ENCODE measurements at regions not wholly inside any gene's neighbourhood (a gene's known extent, or its start where the extent isn't known, plus 50 kb on each side); places are given as distances from the start of the nearest gene placed in this dataset.

- whole genome bisulfite sequencing, 2 donors, result 86 to 88% methylated on average over 7 of the region's 7 CpGs
- no peak overlapping the region for H3K27ac ChIP-seq (ENCODE audit: low read depth in 2 of 2, low read length in 1 of 2)
- H3K27me3 ChIP-seq (ENCODE audit: control insufficient read depth in 1 of 2, insufficient read depth in 2 of 2, low read length in 2 of 2), result no peaks in the 10 kb centered on the region
- H3K4me3 ChIP-seq (ENCODE audit: low read depth in 1 of 2, low read length in 2 of 2), result no peak overlapping the region
- H3K4me1 ChIP-seq (ENCODE audit: control insufficient read depth in 2 of 2, insufficient read depth in 2 of 2, low read length in 1 of 2), result no peaks in the 10 kb centered on the region
- H3K36me3 ChIP-seq (ENCODE audit: control insufficient read depth in 2 of 2, insufficient read depth in 2 of 2, low read length in 1 of 2), result peaks cover 4 to 5% of the 10 kb centered on the region in 2 donors
- H3K9me3 ChIP-seq (ENCODE audit: control insufficient read depth in 2 of 2, insufficient read depth in 1 of 2, low read depth in 1 of 2, low read length in 1 of 2), result no peaks in the 10 kb centered on the region
Measured at GRCh38 chr6:144544266-144544830, 259.2 kb downstream of the UTRN start.

GRCh38 chr6:144546807-144547206 lies 261.7 kb downstream of the UTRN start:
- Histone ChIP-seq H3K36me3 (ENCODE audit: control insufficient read depth in 2 of 2, insufficient read depth in 2 of 2, low read length in 1 of 2) (peaks cover 0 to 3% of the 10 kb centered on the region in 2 donors), H3K9me3 (ENCODE audit: control insufficient read depth in 2 of 2, insufficient read depth in 1 of 2, low read depth in 1 of 2, low read length in 1 of 2) (no peaks in the 10 kb centered on the region), H3K4me3 (ENCODE audit: low read depth in 1 of 2, low read length in 2 of 2) (no peak overlapping the region), H3K4me1 (ENCODE audit: control insufficient read depth in 2 of 2, insufficient read depth in 2 of 2, low read length in 1 of 2) (no peaks in the 10 kb centered on the region), H3K27ac (ENCODE audit: low read depth in 2 of 2, low read length in 1 of 2) (no peak overlapping the region), H3K27me3 (ENCODE audit: control insufficient read depth in 1 of 2, insufficient read depth in 2 of 2, low read length in 2 of 2) (no peaks in the 10 kb centered on the region)
- 64 to 71% methylated on average over 2 of the region's 2 CpGs for WGBS, 2 donors

GRCh38 chr6:144547409-144547808 lies 262.3 kb downstream of the UTRN start:
- H3K4me1 ChIP-seq (ENCODE audit: control insufficient read depth in 2 of 2, insufficient read depth in 2 of 2, low read length in 1 of 2), result no peaks in the 10 kb centered on the region
- peaks cover 0 to 3% of the 10 kb centered on the region in 2 donors for H3K36me3 ChIP-seq (ENCODE audit: control insufficient read depth in 2 of 2, insufficient read depth in 2 of 2, low read length in 1 of 2)
- no peaks in the 10 kb centered on the region for H3K9me3 ChIP-seq (ENCODE audit: control insufficient read depth in 2 of 2, insufficient read depth in 1 of 2, low read depth in 1 of 2, low read length in 1 of 2)
- H3K27ac ChIP-seq (ENCODE audit: low read depth in 2 of 2, low read length in 1 of 2), result no peak overlapping the region
- H3K27me3 ChIP-seq (ENCODE audit: control insufficient read depth in 1 of 2, insufficient read depth in 2 of 2, low read length in 2 of 2), result no peaks in the 10 kb centered on the region
- WGBS, 2 donors, result 49 to 56% methylated on average over 1 of the region's 1 CpG
- no peak overlapping the region for H3K4me3 ChIP-seq (ENCODE audit: low read depth in 1 of 2, low read length in 2 of 2)

- Histone ChIP-seq H3K27ac (ENCODE audit: low read depth in 2 of 2, low read length in 1 of 2) (no peak overlapping the region), H3K9me3 (ENCODE audit: control insufficient read depth in 2 of 2, insufficient read depth in 1 of 2, low read depth in 1 of 2, low read length in 1 of 2) (no peaks in the 10 kb centered on the region), H3K4me1 (ENCODE audit: control insufficient read depth in 2 of 2, insufficient read depth in 2 of 2, low read length in 1 of 2) (no peaks in the 10 kb centered on the region), H3K4me3 (ENCODE audit: low read depth in 1 of 2, low read length in 2 of 2) (no peak overlapping the region), H3K27me3 (ENCODE audit: control insufficient read depth in 1 of 2, insufficient read depth in 2 of 2, low read length in 2 of 2) (no peaks in the 10 kb centered on the region), H3K36me3 (ENCODE audit: control insufficient read depth in 2 of 2, insufficient read depth in 2 of 2, low read length in 1 of 2) (no peaks in the 10 kb centered on the region)
- 83 to 90% methylated on average over 9 of the region's 9 CpGs for WGBS, 2 donors
Measured at GRCh38 chr6:144548536-144548935, 263.4 kb downstream of the UTRN start.

- Histone ChIP-seq H3K27ac (ENCODE audit: low read depth in 2 of 2, low read length in 1 of 2) (no peak overlapping the region), H3K4me1 (ENCODE audit: control insufficient read depth in 2 of 2, insufficient read depth in 2 of 2, low read length in 1 of 2) (no peaks in the 10 kb centered on the region), H3K9me3 (ENCODE audit: control insufficient read depth in 2 of 2, insufficient read depth in 1 of 2, low read depth in 1 of 2, low read length in 1 of 2) (no peaks in the 10 kb centered on the region), H3K36me3 (ENCODE audit: control insufficient read depth in 2 of 2, insufficient read depth in 2 of 2, low read length in 1 of 2) (peaks cover 0 to 2% of the 10 kb centered on the region in 2 donors), H3K4me3 (ENCODE audit: low read depth in 1 of 2, low read length in 2 of 2) (no peak overlapping the region), H3K27me3 (ENCODE audit: control insufficient read depth in 1 of 2, insufficient read depth in 2 of 2, low read length in 2 of 2) (no peaks in the 10 kb centered on the region)
- 88 to 89% methylated on average over 5 of the region's 5 CpGs for WGBS, 2 donors
Measured at GRCh38 chr6:144549837-144550747, 265.0 kb downstream of the UTRN start.

GRCh38 chr6:144551339-144551738 lies 266.2 kb downstream of the UTRN start:
- H3K27ac ChIP-seq (ENCODE audit: low read depth in 2 of 2, low read length in 1 of 2), result no peak overlapping the region
- 95% methylated on average over 1 of the region's 1 CpG for whole genome bisulfite sequencing, 2 donors
- no peaks in the 10 kb centered on the region for H3K27me3 ChIP-seq (ENCODE audit: control insufficient read depth in 1 of 2, insufficient read depth in 2 of 2, low read length in 2 of 2)
- H3K4me1 ChIP-seq (ENCODE audit: control insufficient read depth in 2 of 2, insufficient read depth in 2 of 2, low read length in 1 of 2), result no peaks in the 10 kb centered on the region
- H3K4me3 ChIP-seq (ENCODE audit: low read depth in 1 of 2, low read length in 2 of 2), result no peak overlapping the region
- H3K9me3 ChIP-seq (ENCODE audit: control insufficient read depth in 2 of 2, insufficient read depth in 1 of 2, low read depth in 1 of 2, low read length in 1 of 2), result no peaks in the 10 kb centered on the region
- peaks cover 0 to 4% of the 10 kb centered on the region in 2 donors for H3K36me3 ChIP-seq (ENCODE audit: control insufficient read depth in 2 of 2, insufficient read depth in 2 of 2, low read length in 1 of 2)

GRCh38 chr6:144555066-144555465 lies 269.9 kb downstream of the UTRN start:
- Histone ChIP-seq H3K36me3 (ENCODE audit: control insufficient read depth in 2 of 2, insufficient read depth in 2 of 2, low read length in 1 of 2) (peaks cover 0 to 10% of the 10 kb centered on the region in 2 donors), H3K4me3 (ENCODE audit: low read depth in 1 of 2, low read length in 2 of 2) (no peak overlapping the region), H3K4me1 (ENCODE audit: control insufficient read depth in 2 of 2, insufficient read depth in 2 of 2, low read length in 1 of 2) (no peaks in the 10 kb centered on the region), H3K27ac (ENCODE audit: low read depth in 2 of 2, low read length in 1 of 2) (no peak overlapping the region), H3K9me3 (ENCODE audit: control insufficient read depth in 2 of 2, insufficient read depth in 1 of 2, low read depth in 1 of 2, low read length in 1 of 2) (no peaks in the 10 kb centered on the region), H3K27me3 (ENCODE audit: control insufficient read depth in 1 of 2, insufficient read depth in 2 of 2, low read length in 2 of 2) (no peaks in the 10 kb centered on the region)
- WGBS, 2 donors, result 89 to 92% methylated on average over 1 of the region's 1 CpG

- Histone ChIP-seq H3K27me3 (ENCODE audit: control insufficient read depth in 1 of 2, insufficient read depth in 2 of 2, low read length in 2 of 2) (no peaks in the 10 kb centered on the region), H3K27ac (ENCODE audit: low read depth in 2 of 2, low read length in 1 of 2) (no peak overlapping the region), H3K4me3 (ENCODE audit: low read depth in 1 of 2, low read length in 2 of 2) (no peak overlapping the region), H3K9me3 (ENCODE audit: control insufficient read depth in 2 of 2, insufficient read depth in 1 of 2, low read depth in 1 of 2, low read length in 1 of 2) (no peaks in the 10 kb centered on the region), H3K4me1 (ENCODE audit: control insufficient read depth in 2 of 2, insufficient read depth in 2 of 2, low read length in 1 of 2) (no peaks in the 10 kb centered on the region), H3K36me3 (ENCODE audit: control insufficient read depth in 2 of 2, insufficient read depth in 2 of 2, low read length in 1 of 2) (peaks cover 2 to 8% of the 10 kb centered on the region in 2 donors)
- 66 to 77% methylated on average over 8 of the region's 8 CpGs for WGBS, 2 donors
Measured at GRCh38 chr6:144559865-144560593, 274.9 kb downstream of the UTRN start.

GRCh38 chr6:144561455-144562043 lies 276.4 kb downstream of the UTRN start:
- Histone ChIP-seq H3K36me3 (ENCODE audit: control insufficient read depth in 2 of 2, insufficient read depth in 2 of 2, low read length in 1 of 2) (peaks cover 2 to 4% of the 10 kb centered on the region in 2 donors), H3K4me1 (ENCODE audit: control insufficient read depth in 2 of 2, insufficient read depth in 2 of 2, low read length in 1 of 2) (no peaks in the 10 kb centered on the region), H3K4me3 (ENCODE audit: low read depth in 1 of 2, low read length in 2 of 2) (no peak overlapping the region), H3K9me3 (ENCODE audit: control insufficient read depth in 2 of 2, insufficient read depth in 1 of 2, low read depth in 1 of 2, low read length in 1 of 2) (no peaks in the 10 kb centered on the region), H3K27me3 (ENCODE audit: control insufficient read depth in 1 of 2, insufficient read depth in 2 of 2, low read length in 2 of 2) (no peaks in the 10 kb centered on the region), H3K27ac (ENCODE audit: low read depth in 2 of 2, low read length in 1 of 2) (no peak overlapping the region)
- 88 to 91% methylated on average over 2 of the region's 2 CpGs for WGBS, 2 donors
